DOHH2 (cell line): ENCODE measurements at regions not wholly inside any gene's neighbourhood (a gene's known extent, or its start where the extent isn't known, plus 50 kb on each side); places are given as distances from the start of the nearest gene placed in this dataset.

Experiments
- H3F3A ChIP-seq: fragments of 200-600 bp; sonication (generic), shearing (Covaris generic); 2 replicates; pipeline ENCODE4 v1.6.0; 2016; ENCODE audit warnings: antibody characterized with exemption, mild to moderate bottlenecking; ENCODE audit not compliant: control insufficient read depth, insufficient read depth
- H3K27ac ChIP-seq: fragments of 200-600 bp; sonication (generic); 2 replicates; pipeline ENCODE4 v1.5.1; 2014; ENCODE audit warnings: low read depth, mild to moderate bottlenecking, low read length, moderate library complexity
- H3K27me3 ChIP-seq: fragments of 200-600 bp; sonication (generic); 2 replicates; pipeline ENCODE4 v1.6.1; 2014; ENCODE audit warnings: mild to moderate bottlenecking, low read length, mixed read lengths; ENCODE audit not compliant: control insufficient read depth
- H3K36me3 ChIP-seq: fragments of 200-600 bp; sonication (generic); 2 replicates; pipeline ENCODE4 v1.6.1; 2014; ENCODE audit warnings: mild to moderate bottlenecking, low read length, moderate library complexity, mixed read lengths; ENCODE audit not compliant: control insufficient read depth
- H3K4me1 ChIP-seq: fragments of 200-600 bp; sonication (generic); 2 replicates; pipeline ENCODE4 v1.6.1; 2014; ENCODE audit warnings: mild to moderate bottlenecking, low read length, mixed read lengths; ENCODE audit not compliant: control insufficient read depth
- H3K4me2 ChIP-seq: fragments of 200-600 bp; sonication (generic); 2 replicates; pipeline ENCODE4 v1.6.0; 2014; ENCODE audit warnings: mild to moderate bottlenecking, low read length, moderate library complexity
- H3K4me3 ChIP-seq: fragments of 200-600 bp; sonication (generic); 2 replicates; pipeline ENCODE4 v1.5.1; 2014; ENCODE audit warnings: mild to moderate bottlenecking, low read length, mixed read lengths
- H3K79me2 ChIP-seq: fragments of 200-600 bp; sonication (generic); 2 replicates; pipeline ENCODE4 v1.6.1; 2014; ENCODE audit warnings: mild to moderate bottlenecking, low read length, mixed read lengths; ENCODE audit not compliant: control insufficient read depth
- H3K9me2 ChIP-seq: fragments of 200-600 bp; sonication (generic); replicated peaks from 2 replicates; pipeline ENCODE4 v1.6.1; 2014; ENCODE audit warnings: mild to moderate bottlenecking, low read length, mixed read lengths; ENCODE audit not compliant: control insufficient read depth
- H3K9me3 ChIP-seq: fragments of 200-600 bp; sonication (generic); 2 replicates; pipeline ENCODE4 v1.6.1; 2014; ENCODE audit warnings: antibody characterized with exemption, low read length, mixed read lengths; ENCODE audit not compliant: control insufficient read depth, insufficient read depth
- H4K20me1 ChIP-seq: fragments of 200-600 bp; sonication (generic); 2 replicates; pipeline ENCODE4 v1.6.0; 2014; ENCODE audit warnings: low read depth, mild to moderate bottlenecking, antibody characterized with exemption, low read length, moderate library complexity; ENCODE audit not compliant: control insufficient read depth, insufficient read depth
- CTCF ChIP-seq: fragments of 200-600 bp; sonication (generic); IDR thresholded peaks from one replicate; pipeline ENCODE4 v1.5.1; 2014; ENCODE audit warnings: antibody characterized with exemption, mild to moderate bottlenecking, low read depth, low read length; ENCODE audit not compliant: poor library complexity, severe bottlenecking
- EZH2phosphoT487 ChIP-seq: fragments of 200-600 bp; sonication (generic); IDR thresholded peaks from 2 replicates; pipeline ENCODE4 v1.6.1; 2017; ENCODE audit warnings: borderline replicate concordance, mild to moderate bottlenecking, antibody characterized with exemption, low read length, moderate library complexity, mixed read lengths

DNA sequence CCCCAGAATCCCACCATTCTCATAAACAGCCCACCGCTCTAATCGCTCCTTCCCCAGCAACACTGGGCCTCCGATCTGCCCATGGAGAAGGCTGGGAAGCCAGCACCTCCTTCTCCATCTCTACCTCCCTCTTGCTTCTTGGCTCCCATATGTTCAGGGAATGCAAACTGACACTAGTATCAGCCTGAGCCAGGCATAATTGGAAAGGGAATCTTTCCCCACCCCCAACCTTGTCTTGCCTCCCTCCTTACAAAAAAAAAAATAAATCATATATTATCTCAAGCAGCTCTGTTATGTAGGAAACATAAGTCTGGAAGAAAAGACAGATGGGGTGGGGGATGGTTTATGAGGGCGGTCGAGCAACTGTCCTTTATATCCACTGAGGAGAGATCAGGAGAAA lies 127.2 kb downstream of the NAV1 start:
- H3K27ac ChIP-seq, result no peak overlapping the region
- no peak overlapping the region for H3K4me3 ChIP-seq
- no peaks in the 10 kb centered on the region for H3K27me3 ChIP-seq
- H3K9me2 ChIP-seq, result no peaks in the 10 kb centered on the region
- H4K20me1 ChIP-seq, result no peaks in the 10 kb centered on the region
- no peaks in the 10 kb centered on the region for H3K79me2 ChIP-seq
- H3K4me1 ChIP-seq, result no peaks in the 10 kb centered on the region
- no peaks in the 10 kb centered on the region for H3K9me3 ChIP-seq
- no peaks in the 10 kb centered on the region for H3F3A ChIP-seq
- TF ChIP-seq CTCF, result no peak
- TF ChIP-seq EZH2phosphoT487, result no peak
- H3K36me3 ChIP-seq, result no peaks in the 10 kb centered on the region
- no peak overlapping the region for H3K4me2 ChIP-seq

DNA sequence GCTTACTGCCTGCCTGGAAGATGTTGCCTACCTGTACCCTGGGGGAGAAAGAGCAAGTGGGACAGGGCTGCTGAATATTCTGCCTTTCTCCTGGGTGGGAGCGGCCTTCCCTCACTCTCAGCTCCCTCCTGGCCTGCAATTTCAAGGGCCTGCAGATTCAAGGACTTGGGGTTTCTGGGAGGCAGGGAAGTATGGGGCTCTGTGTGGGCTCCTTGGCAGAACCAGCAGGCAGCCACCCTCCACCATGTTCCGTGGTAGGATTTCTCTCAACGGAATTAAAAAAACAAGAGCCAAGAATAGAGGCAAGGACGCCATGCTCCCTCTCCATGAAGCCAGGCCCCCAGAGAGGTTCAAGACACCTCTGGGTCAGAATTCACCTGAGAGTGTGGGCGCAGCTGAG lies 127.7 kb downstream of the NAV1 start:
- no peaks in the 10 kb centered on the region for H3K9me2 ChIP-seq
- H3K27ac ChIP-seq, result no peak overlapping the region
- H3K4me1 ChIP-seq, result no peaks in the 10 kb centered on the region
- H3K36me3 ChIP-seq, result no peaks in the 10 kb centered on the region
- no peaks in the 10 kb centered on the region for H4K20me1 ChIP-seq
- H3K27me3 ChIP-seq, result no peaks in the 10 kb centered on the region
- TF ChIP-seq EZH2phosphoT487, result no peak
- TF ChIP-seq CTCF, result no peak
- no peaks in the 10 kb centered on the region for H3K79me2 ChIP-seq
- no peak overlapping the region for H3K4me3 ChIP-seq
- H3K9me3 ChIP-seq, result no peaks in the 10 kb centered on the region
- H3F3A ChIP-seq, result no peaks in the 10 kb centered on the region
- H3K4me2 ChIP-seq, result no peak overlapping the region

GRCh38 chr1:201667479-201667878 lies 128.6 kb downstream of the NAV1 start:
- no peaks in the 10 kb centered on the region for H3K36me3 ChIP-seq
- H3K27ac ChIP-seq, result no peak overlapping the region
- peaks cover 1% of the 10 kb centered on the region; the same call in 1 of the 2 replicates for H3K27me3 ChIP-seq
- H3K4me2 ChIP-seq, result no peak overlapping the region
- no peaks in the 10 kb centered on the region for H3K9me3 ChIP-seq
- no peaks in the 10 kb centered on the region for H3K79me2 ChIP-seq
- no peak overlapping the region for H3K4me3 ChIP-seq
- H3K9me2 ChIP-seq, result no peaks in the 10 kb centered on the region
- TF ChIP-seq CTCF, result no peak
- TF ChIP-seq EZH2phosphoT487, result no peak
- no peaks in the 10 kb centered on the region for H4K20me1 ChIP-seq
- H3K4me1 ChIP-seq, result no peaks in the 10 kb centered on the region
- no peaks in the 10 kb centered on the region for H3F3A ChIP-seq

GRCh38 chr1:201670517-201670916 lies 131.6 kb downstream of the NAV1 start:
- no peaks in the 10 kb centered on the region for H3K4me1 ChIP-seq
- no peak overlapping the region for H3K4me3 ChIP-seq
- H4K20me1 ChIP-seq, result no peaks in the 10 kb centered on the region
- no peaks in the 10 kb centered on the region for H3K36me3 ChIP-seq
- peaks cover 4% of the 10 kb centered on the region; the same call in 1 of the 2 replicates for H3K27me3 ChIP-seq
- no peaks in the 10 kb centered on the region for H3K9me3 ChIP-seq
- no peaks in the 10 kb centered on the region for H3F3A ChIP-seq
- H3K27ac ChIP-seq, result no peak overlapping the region
- no peak overlapping the region for H3K4me2 ChIP-seq
- H3K9me2 ChIP-seq, result no peaks in the 10 kb centered on the region
- no peaks in the 10 kb centered on the region for H3K79me2 ChIP-seq
- TF ChIP-seq CTCF (no peak), EZH2phosphoT487 (no peak)
